Fibroblast of skin of left quadriceps (primary cell): ENCODE measurements at regions not wholly inside any gene's neighbourhood (a gene's known extent, or its start where the extent isn't known, plus 50 kb on each side); places are given as distances from the start of the nearest gene placed in this dataset.
A peak's percentile ranks its signal among the peaks of the same experiment; 100 is the strongest.

Source experiments
- DNase-seq, 2 experiments: peaks; one replicate each; pipeline ENCODE4 v3.0.0-alpha.2; 2013; ENCODE audit warnings: low read depth in 2 of 2

DNA sequence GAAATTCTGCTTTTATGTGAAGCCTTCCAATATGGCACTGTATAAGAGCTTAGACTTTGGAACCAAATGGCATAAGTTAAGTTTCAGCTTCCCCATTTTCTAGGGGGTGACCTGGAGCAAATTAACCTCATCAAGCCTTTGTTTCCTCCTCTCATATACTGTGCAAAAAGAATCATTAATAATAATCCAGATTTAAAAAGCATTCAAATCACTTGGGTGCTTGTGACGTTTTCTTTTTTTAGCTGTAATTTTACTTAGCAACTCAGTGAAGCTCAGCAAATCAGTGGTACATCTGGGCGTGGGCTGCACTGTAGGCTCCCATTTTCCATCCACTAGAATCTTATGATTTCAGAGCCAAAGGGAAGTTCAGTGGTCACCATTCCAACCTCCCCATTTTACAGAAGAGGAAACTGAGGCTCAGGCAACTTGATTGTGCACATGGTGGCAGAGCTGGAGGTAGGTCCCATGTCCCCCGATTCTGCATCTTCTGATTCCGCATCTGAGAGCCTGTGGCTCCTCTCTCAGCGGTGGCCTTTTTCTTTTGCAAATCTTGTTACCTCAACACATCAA, 131.2 kb downstream of the SNAPC1 start:
- DNase-seq: no peak

DNA sequence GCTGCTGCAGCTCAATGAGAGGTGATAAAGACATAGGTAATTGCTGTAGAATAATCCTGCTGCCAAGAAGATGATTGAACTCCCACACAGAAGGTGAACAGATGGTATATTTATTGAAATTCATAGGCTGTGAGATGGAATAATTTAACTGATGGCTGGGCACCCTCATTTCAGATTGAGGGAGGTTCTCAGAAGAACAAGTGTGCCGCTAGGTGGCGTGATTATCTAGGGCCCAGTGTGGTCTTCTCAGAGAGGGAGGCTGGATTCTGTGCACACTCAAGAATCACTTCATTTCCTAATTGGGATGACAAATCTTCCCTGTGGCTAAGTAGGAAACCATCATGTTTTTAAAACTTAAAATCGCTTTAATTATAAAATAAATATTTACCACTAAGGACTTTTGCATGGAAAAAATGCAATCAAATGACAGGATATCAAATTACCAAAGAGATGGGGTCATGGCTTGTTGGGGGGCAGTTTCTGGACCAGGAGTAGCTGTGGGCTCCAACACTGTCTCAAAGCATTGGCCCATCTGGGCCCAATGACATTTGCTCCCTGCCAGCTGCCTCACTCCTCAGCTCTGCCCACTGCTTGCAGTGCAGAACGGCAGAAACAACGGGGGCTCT, 132.3 kb downstream of the SNAPC1 start:
- DNase-seq: peak; percentile 31 to 32

DNA sequence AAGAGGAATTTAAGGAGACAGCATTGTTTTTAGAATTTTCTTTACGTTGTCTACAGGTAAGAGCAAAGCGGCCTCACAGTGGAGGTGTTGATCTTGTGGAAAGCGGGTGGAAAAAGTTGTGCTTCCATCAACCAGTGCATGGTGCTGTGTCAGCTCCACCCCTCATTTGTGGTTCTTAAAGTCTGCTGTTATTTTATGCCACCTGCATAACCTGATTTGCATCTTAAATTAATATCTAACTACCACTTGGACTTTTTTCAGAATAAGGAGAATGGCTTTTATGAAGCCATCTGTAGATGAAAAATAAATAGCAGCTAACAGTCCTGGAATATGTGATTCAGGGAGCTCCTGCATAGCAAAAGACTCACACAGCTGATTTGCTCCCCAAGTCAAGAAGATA, 135.1 kb downstream of the SNAPC1 start:
- DNase-seq: no peak

DNA sequence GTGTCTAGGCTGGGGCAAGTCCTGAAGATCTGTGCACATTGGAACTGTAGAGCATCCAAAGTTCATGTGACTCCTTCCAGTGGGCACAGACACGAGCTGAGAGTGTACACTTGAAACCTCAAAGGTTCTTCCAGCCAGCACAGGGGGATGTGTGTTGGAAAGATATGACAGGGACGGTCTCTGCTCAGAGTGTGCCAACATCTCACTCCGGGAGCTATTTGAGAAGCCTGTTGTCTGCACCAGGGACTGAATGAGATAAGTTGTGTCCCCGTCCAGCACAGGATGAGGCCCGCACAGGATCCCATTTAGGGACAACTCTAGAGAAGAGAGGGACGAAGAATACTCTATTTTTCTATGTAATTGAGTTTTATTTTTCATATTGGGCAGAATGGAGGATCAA, 136.3 kb downstream of the SNAPC1 start:
- DNase-seq: no peak

DNA sequence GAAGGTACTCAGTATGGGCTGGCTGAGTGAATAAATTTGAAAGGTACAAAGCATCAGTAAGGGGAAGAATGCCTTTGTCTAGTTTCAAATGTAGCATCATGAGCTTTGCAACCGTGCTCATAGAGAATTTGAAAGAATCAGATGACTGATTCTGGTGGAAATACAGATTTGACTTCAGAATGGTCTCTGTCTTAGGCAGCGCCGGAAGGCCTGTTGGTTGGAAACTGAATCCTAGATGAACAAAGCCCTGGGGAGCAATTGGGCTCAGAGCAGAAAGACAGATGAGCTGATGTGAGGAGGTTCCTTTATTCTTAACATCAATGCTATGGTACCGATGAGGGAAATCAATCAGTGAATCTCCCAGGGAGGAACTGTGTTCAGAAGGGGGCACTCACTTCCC, 137.3 kb downstream of the SNAPC1 start:
- DNase-seq: no peak

DNA sequence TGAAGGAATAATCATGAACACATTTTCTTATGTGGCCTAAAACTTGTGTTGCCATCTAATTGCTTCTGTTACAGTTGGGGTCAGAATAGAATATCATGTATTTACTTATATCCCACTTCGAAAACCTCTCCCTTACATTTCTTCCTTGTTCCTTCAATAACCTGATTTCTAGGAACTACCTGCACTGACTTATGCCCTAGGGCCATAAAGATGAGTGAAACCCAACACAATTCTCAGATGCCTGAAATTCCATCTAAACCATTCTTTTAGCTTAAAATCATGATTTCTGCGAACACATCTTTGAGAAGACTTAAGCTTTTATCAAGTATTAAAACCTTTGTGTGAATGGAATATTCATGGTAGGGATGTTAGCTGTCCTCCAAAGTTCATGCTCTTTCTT, 142.7 kb downstream of the SNAPC1 start:
- DNase-seq: no peak

DNA sequence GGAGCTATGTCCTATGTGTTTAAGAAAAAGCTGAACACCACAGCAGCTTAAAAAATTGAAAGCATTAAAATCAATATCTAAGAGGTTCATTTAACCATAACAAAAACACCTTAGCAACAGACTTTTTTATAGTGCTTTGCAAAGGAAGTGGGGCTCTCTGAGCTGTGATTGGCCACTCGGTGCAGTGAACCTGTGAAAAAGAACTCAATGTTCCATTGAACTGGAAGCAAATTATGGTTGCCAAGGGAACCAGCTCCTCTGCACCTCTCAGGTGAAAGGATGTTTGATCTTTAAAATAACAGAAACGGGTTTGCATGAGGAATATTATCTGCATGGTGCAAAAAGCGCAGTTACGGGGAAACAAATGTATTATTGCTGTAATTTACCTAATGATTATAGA, 149.4 kb downstream of the SNAPC1 start:
- DNase-seq: no peak

DNA sequence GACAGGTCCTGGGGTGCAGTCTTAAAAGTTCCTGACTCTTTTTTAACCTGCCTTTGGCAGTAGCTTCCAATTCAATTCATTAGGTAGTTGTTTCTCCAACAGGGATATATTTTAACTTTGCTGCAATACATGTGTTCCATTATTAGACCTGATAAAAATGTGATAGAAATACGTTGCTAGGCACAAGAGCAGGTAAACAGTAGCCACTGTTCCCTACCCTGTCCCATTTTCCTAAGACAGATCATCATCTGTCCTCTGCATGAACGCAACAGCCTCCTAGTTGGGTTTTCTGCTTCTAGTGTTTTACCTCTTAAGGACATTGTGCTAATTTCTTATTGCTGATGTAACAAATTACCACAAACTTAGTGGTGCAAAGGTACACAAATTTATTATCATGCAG, 156.8 kb downstream of the SNAPC1 start:
- no peak for DNase-seq

DNA sequence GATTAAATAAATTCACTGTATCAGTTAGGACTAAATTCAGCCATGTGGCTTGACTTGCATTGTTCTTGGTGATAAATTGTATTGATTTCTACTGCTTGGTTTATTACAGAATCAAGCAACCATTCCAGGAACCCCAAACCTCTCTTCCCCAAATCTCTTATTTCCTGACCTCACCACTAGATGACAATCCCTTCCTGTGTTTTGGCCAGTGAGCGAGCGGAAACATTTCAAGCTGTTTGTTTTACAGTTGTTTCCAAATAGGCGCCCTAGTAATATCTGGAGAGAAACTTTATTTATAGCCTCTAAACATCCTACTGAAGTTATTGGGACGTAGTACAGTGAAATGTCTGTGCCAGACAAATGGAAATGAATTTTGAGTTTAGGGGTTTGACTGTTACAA, 161.1 kb downstream of the SNAPC1 start:
- no peak for DNase-seq

DNA sequence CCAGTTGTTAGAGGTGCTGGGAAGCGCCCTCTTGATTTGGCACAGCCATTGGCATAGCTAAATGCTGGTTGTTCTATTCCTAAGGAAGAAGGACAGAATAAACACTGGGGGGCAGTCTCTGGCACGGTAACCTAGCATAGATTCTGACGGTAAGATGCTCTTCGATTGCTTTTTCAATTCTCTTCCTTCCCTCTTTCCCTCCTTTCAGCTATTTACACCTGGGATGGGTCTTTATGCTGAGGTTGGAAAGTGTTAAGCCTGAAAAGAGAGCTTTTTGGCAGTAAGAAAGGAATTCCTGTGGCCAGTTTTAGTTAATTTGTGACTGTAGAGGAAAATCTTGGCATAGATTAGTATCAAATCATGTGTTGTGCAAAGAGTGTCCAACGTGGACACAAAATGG, 162.8 kb downstream of the SNAPC1 start:
- no peak for DNase-seq

DNA sequence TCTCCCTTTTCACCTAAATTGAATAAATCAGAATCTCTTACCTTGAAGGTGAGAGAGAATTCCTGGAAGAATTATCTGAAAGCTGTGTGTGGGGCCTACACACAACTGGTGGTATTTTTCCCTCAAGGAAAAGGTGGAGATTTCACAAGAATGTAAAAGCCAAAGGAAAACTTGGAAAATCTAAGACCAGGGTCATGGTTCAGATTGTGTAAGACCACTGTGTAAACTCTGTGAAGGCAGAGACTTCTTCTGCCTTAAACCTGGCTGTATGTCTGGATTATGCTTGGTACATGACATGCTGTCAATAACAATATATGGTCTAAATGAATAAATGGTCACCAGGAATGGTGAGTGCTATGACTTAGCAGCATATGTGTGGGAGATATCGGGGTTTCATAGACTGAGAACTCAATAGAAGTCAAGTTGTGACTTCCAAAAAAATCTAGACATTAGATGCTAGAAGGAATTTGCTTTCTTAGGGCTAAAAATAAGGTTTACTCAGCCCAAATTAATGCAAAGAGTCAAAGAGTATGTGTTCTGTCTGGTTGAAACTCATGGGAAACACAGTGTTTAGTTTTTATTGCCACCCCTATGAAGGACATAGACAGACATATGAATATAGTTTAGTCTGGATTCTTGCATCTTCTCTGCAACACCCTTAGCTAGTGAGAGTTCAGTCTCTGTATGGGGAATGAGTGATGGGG, 163.7 kb downstream of the SNAPC1 start:
- no peak for DNase-seq

DNA sequence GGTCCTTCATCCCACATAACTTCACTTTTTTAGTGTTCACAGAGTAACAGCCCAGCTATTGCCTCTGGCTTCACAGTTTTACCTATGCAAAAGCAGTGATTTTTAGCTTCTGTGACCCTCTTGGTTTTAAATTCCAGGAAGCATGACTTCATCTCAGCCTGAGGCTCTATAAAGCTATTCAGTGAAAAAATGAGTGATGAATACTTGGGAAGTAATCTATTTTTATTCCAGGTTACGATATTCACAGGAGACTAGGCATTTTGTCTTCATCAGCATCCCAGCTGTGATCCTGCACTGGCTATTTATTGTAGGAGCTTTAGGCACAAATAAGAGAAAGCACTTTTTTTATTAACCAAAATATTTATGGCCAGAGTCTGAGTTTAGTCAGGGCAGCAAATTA, 164.8 kb downstream of the SNAPC1 start:
- DNase-seq: peak in 1 of 2 experiments; percentile 4

DNA sequence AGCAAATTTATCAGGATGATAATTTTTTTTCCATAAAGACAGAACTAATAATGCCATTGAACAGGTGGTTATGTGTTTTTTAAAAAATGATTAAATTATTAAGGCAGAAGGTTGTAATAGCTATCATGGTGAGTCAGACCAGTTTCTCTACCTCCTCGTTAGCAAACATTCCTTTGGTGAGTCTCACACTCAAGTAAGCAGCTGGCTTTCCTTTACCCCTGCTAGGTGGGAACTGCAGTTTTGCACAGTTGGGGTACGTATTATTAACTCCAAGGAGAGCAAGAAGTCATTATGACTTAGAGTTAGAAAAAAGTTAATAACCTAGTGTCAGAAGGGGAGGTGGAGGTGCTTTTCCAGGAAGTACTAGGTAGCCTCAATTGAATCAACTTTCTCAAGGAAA, 165.3 kb downstream of the SNAPC1 start:
- DNase-seq: peak; percentile 12 to 16

DNA sequence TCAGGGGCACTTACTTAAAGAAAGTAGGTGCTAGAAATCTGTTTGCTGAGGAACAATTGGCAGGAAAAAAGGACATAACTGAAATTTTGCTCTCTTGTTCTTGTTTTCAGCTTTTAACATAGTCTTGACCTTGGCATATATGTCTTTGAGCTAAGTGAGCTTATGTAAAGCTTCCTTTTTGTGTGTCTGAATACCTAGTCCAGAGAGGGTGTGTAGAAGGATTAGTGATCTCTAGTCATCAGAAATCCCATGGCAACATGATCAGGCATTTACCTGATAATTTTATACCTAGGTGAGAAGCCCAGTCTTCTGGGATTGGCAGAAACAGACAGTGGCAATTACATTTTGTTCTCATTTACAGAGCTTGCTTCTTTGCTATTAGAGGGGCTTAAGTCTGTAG, 166.1 kb downstream of the SNAPC1 start:
- DNase-seq: no peak

DNA sequence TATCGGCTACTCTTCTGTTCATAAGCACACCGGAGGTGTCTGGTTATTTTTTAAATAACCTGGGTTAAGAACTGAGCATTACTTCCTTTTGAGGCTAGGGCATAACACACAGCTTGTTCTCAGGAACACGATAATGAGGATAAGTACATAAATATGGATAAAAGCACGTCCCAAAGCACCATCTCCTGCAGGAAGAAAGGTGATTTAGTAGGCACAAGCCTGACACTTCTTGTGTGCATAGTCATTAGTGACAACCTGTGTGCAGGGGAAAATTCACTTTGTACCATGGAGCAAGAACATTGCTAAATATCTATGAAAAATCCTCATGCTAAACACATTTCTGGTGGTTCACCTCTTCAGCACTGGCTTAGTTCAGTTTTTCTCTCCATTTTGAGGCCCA, 166.5 kb downstream of the SNAPC1 start:
- no peak for DNase-seq

DNA sequence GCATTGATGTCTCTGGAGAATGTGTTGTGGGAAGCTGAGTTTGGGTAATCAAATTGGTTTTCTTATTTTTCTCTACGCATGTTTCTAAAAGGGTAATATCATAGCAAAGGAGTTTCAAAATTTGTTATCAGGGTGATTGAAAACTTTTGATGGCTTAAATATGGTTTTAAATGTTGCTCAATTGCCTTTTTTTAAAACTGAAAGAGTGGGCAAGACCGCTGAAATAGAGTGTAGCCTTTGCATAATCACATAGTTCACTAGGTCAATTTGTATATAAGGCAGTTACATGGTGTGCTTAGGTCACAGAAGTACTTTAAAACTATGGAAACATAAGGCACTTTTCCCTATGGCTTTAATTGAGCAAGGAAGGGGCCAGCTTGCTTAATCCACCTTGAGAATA, 167.4 kb downstream of the SNAPC1 start:
- DNase-seq: no peak

DNA sequence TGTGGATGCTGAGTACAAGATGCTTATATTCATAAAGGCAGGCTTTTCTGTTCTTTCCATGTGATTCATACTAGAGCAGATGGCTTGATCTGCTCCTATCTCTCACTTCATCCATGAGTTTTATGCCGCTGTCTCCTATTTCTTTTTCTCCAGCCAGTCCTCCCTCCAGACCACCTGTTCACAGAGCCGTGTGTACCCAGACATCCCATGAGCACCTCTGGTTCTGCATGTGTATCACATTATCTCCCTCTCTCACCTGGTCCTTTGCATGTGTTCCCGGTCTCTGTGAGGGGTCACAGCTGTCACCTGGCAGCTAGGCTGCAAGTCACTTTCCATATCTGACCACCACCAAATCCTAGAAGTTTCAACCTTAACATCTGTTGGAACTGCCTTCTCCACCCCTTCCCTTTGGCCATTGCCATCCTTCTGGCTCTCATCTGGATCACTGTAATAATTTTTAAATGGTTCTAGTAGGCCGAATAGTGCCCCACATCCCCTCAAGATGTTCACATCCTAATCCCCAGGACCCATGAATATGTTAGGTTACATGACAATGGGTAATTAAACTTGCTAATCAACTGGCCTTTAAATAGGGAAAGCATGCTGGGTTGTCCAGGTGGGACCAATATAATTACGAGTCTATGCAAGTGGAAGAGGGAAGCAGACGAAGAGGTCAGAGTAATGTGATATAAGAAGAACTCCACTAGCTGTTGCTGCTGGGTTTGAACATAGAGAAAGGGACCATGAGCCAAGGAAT, 168.1 kb downstream of the SNAPC1 start:
- no peak for DNase-seq

DNA sequence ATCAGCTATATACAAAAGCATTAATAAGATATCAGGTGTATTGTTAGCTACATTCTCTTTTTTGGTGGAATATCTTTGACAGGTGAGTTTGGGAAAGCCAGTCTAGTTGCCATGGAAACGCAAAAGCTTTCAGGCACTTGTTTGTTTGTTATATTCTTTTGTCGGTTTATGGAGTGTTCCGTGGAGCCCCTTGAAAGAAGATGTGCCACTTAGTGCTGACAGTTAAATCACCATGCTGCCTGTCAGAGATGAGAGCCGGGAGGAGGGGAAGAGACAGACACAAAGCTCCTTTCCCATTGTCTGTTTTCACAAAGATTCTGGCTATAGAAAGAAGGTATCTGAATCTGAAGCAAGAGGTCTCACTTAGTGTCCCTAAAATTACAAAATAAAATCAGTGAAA, 170.8 kb downstream of the SNAPC1 start:
- no peak for DNase-seq

DNA sequence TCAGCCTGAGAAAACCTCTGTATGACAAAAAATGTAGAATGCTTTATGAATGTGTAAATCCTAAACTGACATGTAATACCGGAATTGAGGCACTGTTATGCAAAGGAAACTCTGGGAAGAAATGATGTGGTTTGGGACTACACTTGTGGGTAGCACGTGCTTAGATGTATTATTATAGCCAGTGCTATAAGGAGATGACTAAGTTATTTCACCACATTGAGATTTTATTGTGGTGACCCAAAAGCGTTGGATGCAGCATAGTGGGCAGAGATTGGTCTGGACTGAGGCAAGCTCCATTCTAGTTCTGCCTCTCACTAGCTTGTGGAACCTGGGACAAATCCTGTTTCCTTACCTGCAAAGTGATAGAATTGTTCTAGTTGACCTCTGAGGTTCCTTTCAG, 172.2 kb downstream of the SNAPC1 start:
- DNase-seq: peak; percentile 72 to 73

DNA sequence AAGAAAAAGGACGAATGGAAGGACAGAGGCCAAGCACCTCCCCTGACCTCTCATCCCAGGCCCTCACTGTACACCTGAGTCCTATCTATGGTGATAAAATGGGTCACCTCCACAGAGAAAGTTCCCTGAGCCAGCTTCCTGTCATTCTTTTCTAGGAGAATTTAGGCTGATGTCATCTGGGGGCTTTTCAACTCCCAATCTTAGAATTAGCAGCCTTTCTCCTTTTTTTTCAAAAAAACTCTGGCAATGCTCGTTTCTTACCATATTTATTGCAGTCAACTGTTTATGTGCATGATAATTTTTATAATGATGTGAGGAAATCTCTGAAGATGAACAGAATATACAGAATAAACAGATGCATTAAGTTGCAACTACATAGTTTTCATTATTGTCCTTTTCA, 177.6 kb downstream of the SNAPC1 start:
- no peak for DNase-seq

DNA sequence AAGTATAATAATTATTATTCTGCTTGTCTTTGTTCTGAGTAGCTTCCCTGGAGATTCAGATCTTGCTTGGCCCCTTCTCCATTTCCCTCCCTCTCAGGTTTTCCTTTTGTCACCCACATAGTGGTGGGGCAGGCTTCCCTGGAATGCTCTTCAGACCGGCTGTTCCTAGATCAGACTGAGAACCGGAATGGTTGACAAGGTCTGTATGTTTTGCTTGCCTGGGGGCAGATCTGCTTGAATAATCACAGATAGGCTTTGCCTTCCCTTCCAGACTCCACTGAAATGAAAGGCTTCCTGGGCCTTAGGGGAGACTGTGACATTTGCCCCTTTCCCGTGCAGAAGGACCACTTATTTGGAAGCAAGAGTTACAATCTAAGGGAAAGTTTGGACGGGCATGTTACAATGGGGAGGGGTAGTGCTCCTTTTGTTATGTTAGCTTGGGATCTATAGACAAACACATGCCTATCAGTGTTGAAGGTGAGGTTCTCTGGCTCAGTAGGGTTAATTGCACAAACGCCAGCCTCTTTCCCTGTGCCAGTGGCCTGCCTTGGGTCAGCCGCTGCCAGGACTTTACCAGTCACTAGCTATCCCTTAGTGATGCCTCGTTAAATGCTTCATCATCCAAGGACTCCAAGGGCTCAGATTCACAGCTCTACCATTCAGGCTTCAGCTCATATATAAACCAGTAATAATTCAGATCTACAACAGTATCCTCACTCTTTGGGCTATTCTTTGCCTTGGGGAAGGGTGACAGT, 178.6 kb downstream of the SNAPC1 start:
- no peak for DNase-seq
